ENCODE measurements at regions not wholly inside any gene's neighbourhood (a gene's known extent, or its start where the extent isn't known, plus 50 kb on each side); places are given as distances from the start of the nearest gene placed in this dataset.

- no CpG with 5 or more reads among the region's 6 CpGs for WGBS (ENCODE audit: insufficient coverage)
- H3K9ac ChIP-seq (ENCODE audit: insufficient read depth, low read length, poor library complexity, severe bottlenecking) = no peak overlapping the region
- no peaks in the 10 kb centered on the region for H3K27me3 ChIP-seq (ENCODE audit: control insufficient read depth in 2 of 2, insufficient read depth in 2 of 2, low read length in 2 of 2)
- peaks cover 10% of the 10 kb centered on the region for H3K4me1 Mint-ChIP-seq
- H3K27me3 Mint-ChIP-seq (ENCODE audit: low read depth in 3 of 3) = peaks cover 0 to 5% (median 1%) of the 10 kb centered on the region in 3 donors
- H3K36me3 ChIP-seq (replicated peaks in 1 of 2; ENCODE audit: control insufficient read depth in 1 of 2, insufficient read depth in 2 of 2, low read length in 2 of 2) = no peaks in the 10 kb centered on the region
- TF ChIP-seq CTCF (IDR thresholded peaks at IDR 0.05) = no peak
- no peak overlapping the region for H2AFZ ChIP-seq (ENCODE audit: insufficient read depth, low read depth, low read length, poor library complexity, severe bottlenecking)
- H3K9me3 Mint-ChIP-seq = peaks cover 13 to 26% (median 18%) of the 10 kb centered on the region in 7 donors
- DNase-seq = no peak
- H3K4me3 Mint-ChIP-seq = no peak overlapping the region
- H3K27ac Mint-ChIP-seq = no peak overlapping the region
- peaks cover 14% of the 10 kb centered on the region in 2 donors for H3K9me3 ChIP-seq (replicated peaks in 1 of 2; ENCODE audit: control insufficient read depth in 1 of 2, insufficient read depth in 1 of 2, low read length in 2 of 2)
- H4K20me1 ChIP-seq (ENCODE audit: insufficient read depth, low read length) = no peaks in the 10 kb centered on the region
- H3K4me3 ChIP-seq (replicated peaks in 1 of 3; ENCODE audit: low read depth in 2 of 3, low read length in 3 of 3) = no peak overlapping the region
- no peaks in the 10 kb centered on the region for H3K4me1 ChIP-seq (ENCODE audit: control insufficient read depth in 1 of 2, insufficient read depth in 2 of 2, low read length in 2 of 2)
- H3K27ac ChIP-seq (ENCODE audit: low read depth in 1 of 2, low read length in 2 of 2) = no peak overlapping the region
- H3K4me2 ChIP-seq (replicated peaks; ENCODE audit: extremely low read depth, low read length, poor library complexity, severe bottlenecking) = no peak overlapping the region
- intact Hi-C loops (cut with micrococcal nuclease) = no loop called here
- H3K36me3 Mint-ChIP-seq = no peaks in the 10 kb centered on the region
- H3K79me2 ChIP-seq (ENCODE audit: insufficient read depth, low read length) = no peaks in the 10 kb centered on the region
Measured at GRCh38 chr5:174501461-174502069, 222.8 kb upstream of the MSX2 start.

GRCh38 chr5:174503086-174503460 lies 221.3 kb upstream of the MSX2 start:
- no peak overlapping the region for H3K27ac ChIP-seq (ENCODE audit: low read depth in 1 of 2, low read length in 2 of 2)
- Mint-ChIP-seq H3K27me3 (ENCODE audit: low read depth in 3 of 3) (peaks cover 0 to 5% (median 1%) of the 10 kb centered on the region in 3 donors), H3K4me1 (peaks cover 10% of the 10 kb centered on the region), H3K4me3 (no peak overlapping the region), H3K9me3 (peaks cover 10 to 23% (median 13%) of the 10 kb centered on the region in 7 donors), H3K36me3 (no peaks in the 10 kb centered on the region), H3K27ac (no peak overlapping the region)
- TF ChIP-seq CTCF (IDR thresholded peaks at IDR 0.05) = no peak
- no peak overlapping the region for H3K4me2 ChIP-seq (replicated peaks; ENCODE audit: extremely low read depth, low read length, poor library complexity, severe bottlenecking)
- no peaks in the 10 kb centered on the region for H3K4me1 ChIP-seq (ENCODE audit: control insufficient read depth in 1 of 2, insufficient read depth in 2 of 2, low read length in 2 of 2)
- intact Hi-C loops (cut with micrococcal nuclease) = no loop called here
- H3K9me3 ChIP-seq (replicated peaks in 1 of 2; ENCODE audit: control insufficient read depth in 1 of 2, insufficient read depth in 1 of 2, low read length in 2 of 2) = peaks cover 9 to 10% of the 10 kb centered on the region in 2 donors
- H4K20me1 ChIP-seq (ENCODE audit: insufficient read depth, low read length) = no peaks in the 10 kb centered on the region
- H3K79me2 ChIP-seq (ENCODE audit: insufficient read depth, low read length) = no peaks in the 10 kb centered on the region
- no peak overlapping the region for H3K9ac ChIP-seq (ENCODE audit: insufficient read depth, low read length, poor library complexity, severe bottlenecking)
- no peaks in the 10 kb centered on the region for H3K36me3 ChIP-seq (replicated peaks in 1 of 2; ENCODE audit: control insufficient read depth in 1 of 2, insufficient read depth in 2 of 2, low read length in 2 of 2)
- no peak overlapping the region for H2AFZ ChIP-seq (ENCODE audit: insufficient read depth, low read depth, low read length, poor library complexity, severe bottlenecking)
- H3K4me3 ChIP-seq (replicated peaks in 1 of 3; ENCODE audit: low read depth in 2 of 3, low read length in 3 of 3) = no peak overlapping the region
- no peak for DNase-seq
- H3K27me3 ChIP-seq (ENCODE audit: control insufficient read depth in 2 of 2, insufficient read depth in 2 of 2, low read length in 2 of 2) = no peaks in the 10 kb centered on the region

Data from CD14-positive monocyte (primary cell).